HG03066 (cell line): ENCODE measurements at regions not wholly inside any gene's neighbourhood (a gene's known extent, or its start where the extent isn't known, plus 50 kb on each side); places are given as distances from the start of the nearest gene placed in this dataset.

Source experiments
- ATAC-seq: cut with Tn5 transposase; IDR thresholded peaks from one replicate; pipeline ENCODE4 v1.9.1; 2021; ENCODE audit warnings: low read depth; ENCODE audit not compliant: unreplicated experiment

GRCh38 chr16:76612497-76612896 is 335.3 kb downstream of the CNTNAP4 start:
- ATAC-seq: no peak

GRCh38 chr16:76614269-76614668 is 337.1 kb downstream of the CNTNAP4 start:
- ATAC-seq: no peak

- no peak for ATAC-seq
Measured at GRCh38 chr16:76622876-76623275, 345.7 kb downstream of the CNTNAP4 start.

- peak; percentile 78 for ATAC-seq
Measured at GRCh38 chr16:76634847-76635697, 357.9 kb downstream of the CNTNAP4 start.

- ATAC-seq: no peak
Measured at GRCh38 chr16:76639685-76640289, 362.6 kb downstream of the CNTNAP4 start.

- ATAC-seq: no peak
Measured at GRCh38 chr16:76650582-76650981, 373.4 kb downstream of the CNTNAP4 start.

GRCh38 chr16:76653390-76654026 is 376.3 kb downstream of the CNTNAP4 start:
- ATAC-seq: peak; percentile 78

- ATAC-seq: no peak
Measured at GRCh38 chr16:76654088-76654820, 377.1 kb downstream of the CNTNAP4 start.

GRCh38 chr16:76656994-76657393 is 379.8 kb downstream of the CNTNAP4 start:
- no peak for ATAC-seq

GRCh38 chr16:76661691-76662235 is 384.6 kb downstream of the CNTNAP4 start:
- ATAC-seq: no peak

GRCh38 chr16:76665571-76666275 is 388.5 kb downstream of the CNTNAP4 start:
- no peak for ATAC-seq

GRCh38 chr16:76668207-76668725 is 391.1 kb downstream of the CNTNAP4 start:
- no peak for ATAC-seq

GRCh38 chr16:76669288-76669687 is 392.1 kb downstream of the CNTNAP4 start:
- ATAC-seq: no peak

GRCh38 chr16:76670125-76670857 is 393.1 kb downstream of the CNTNAP4 start:
- ATAC-seq: no peak

GRCh38 chr16:76676356-76676755 is 399.2 kb downstream of the CNTNAP4 start:
- ATAC-seq: no peak

GRCh38 chr16:76681296-76681695 is 404.1 kb downstream of the CNTNAP4 start:
- ATAC-seq: no peak

GRCh38 chr16:76683051-76683450 is 405.9 kb downstream of the CNTNAP4 start:
- no peak for ATAC-seq

- ATAC-seq: no peak
Measured at GRCh38 chr16:76696876-76697275, 419.7 kb downstream of the CNTNAP4 start.

- no peak for ATAC-seq
Measured at GRCh38 chr16:76705892-76706291, 428.7 kb downstream of the CNTNAP4 start.
